GM12878 (cell line): ENCODE measurements at regions not wholly inside any gene's neighbourhood (a gene's known extent, or its start where the extent isn't known, plus 50 kb on each side); places are given as distances from the start of the nearest gene placed in this dataset.

Experiments
- ATAC-seq: fragments of 200-7000 bp; cut with Tn5 transposase; 3 replicates; pipeline ENCODE4 v1.9.1; 2020; ENCODE audit warnings: mild to moderate bottlenecking, moderate library complexity
- BruUV-seq: library from RNA; stranded (reverse); fragments of 400-500 nt; replicated peaks from 2 replicates; lab custom pipeline; 2021; lab: Mats Ljungman, UMichigan
- CTCF ChIA-PET: fragments of 300-600 bp; sonication (Branson Sonifier 250); formaldehyde crosslinking; extraction: SDS; loops from one replicate; lab custom pipeline; 2021; ENCODE audit warnings: inconsistent platforms; lab: Yijun Ruan, JAX
- POLR2A ChIA-PET: fragments of 350-600 bp; formaldehyde crosslinking; extraction: SDS; loops from one replicate; lab custom pipeline; 2021; ENCODE audit warnings: inconsistent platforms; lab: Charles Lee
- RAD21 ChIA-PET: fragments of 300-600 bp; sonication (Branson Sonifier 250); formaldehyde crosslinking; loops from one replicate; lab custom pipeline; 2023; ENCODE audit warnings: antibody characterized with exemption; ENCODE audit not compliant: unreplicated experiment; lab: Charles Lee
- SMC1A ChIA-PET: fragments of 300-600 bp; sonication (Branson Sonifier 250); formaldehyde crosslinking; loops from one replicate; lab custom pipeline; 2023; ENCODE audit not compliant: unreplicated experiment, uncharacterized antibody; lab: Charles Lee
- DNase-seq: peaks from one replicate; pipeline ENCODE4 v3.0.0-alpha.2; 2011; ENCODE audit warnings: low read depth, low spot score
- FAIRE-seq: peaks from 3 replicates; lab custom pipeline; 2011; peaks lifted over from hg19 to GRCh38; lab: Jason Lieb, UNC
- H2AFZ ChIP-seq: 2 replicates; pipeline ENCODE4 v1.6.0; 2011; ENCODE audit warnings: low read depth, low read length, control low read depth; ENCODE audit not compliant: control insufficient read depth
- H3K27ac ChIP-seq: 2 replicates; pipeline ENCODE4 v1.5.1; 2011; ENCODE audit warnings: control low read depth; ENCODE audit not compliant: control insufficient read depth, insufficient read depth
- H3K27me3 ChIP-seq, 2 experiments: replicated peaks in 1 of 2; 2 replicates each; pipeline versions ENCODE4 v1.6.0 to v1.6.1; 2011; ENCODE audit warnings: low read length in 1 of 2; ENCODE audit not compliant: control insufficient read depth in 2 of 2, insufficient read depth in 2 of 2
- H3K36me3 ChIP-seq, 2 experiments: 2 replicates each; pipeline ENCODE4 v1.5.1; 2011; ENCODE audit warnings: low read length in 1 of 2; ENCODE audit not compliant: control insufficient read depth in 2 of 2, insufficient read depth in 2 of 2
- H3K4me1 ChIP-seq: 2 replicates; pipeline ENCODE4 v1.6.1; 2011; ENCODE audit warnings: mild to moderate bottlenecking, low read length, moderate library complexity, mixed read lengths; ENCODE audit not compliant: control insufficient read depth, insufficient read depth
- H3K4me2 ChIP-seq: 2 replicates; pipeline ENCODE4 v1.6.0; 2011; ENCODE audit warnings: control low read depth; ENCODE audit not compliant: control insufficient read depth, insufficient read depth
- H3K4me3 ChIP-seq: fragments of 200-600 bp; sonication (generic); 2 replicates; pipeline ENCODE4 v1.5.1; 2016
- H3K79me2 ChIP-seq: 2 replicates; pipeline ENCODE4 v1.6.0; 2011; ENCODE audit warnings: low read length; ENCODE audit not compliant: control insufficient read depth, insufficient read depth
- H3K9ac ChIP-seq: 2 replicates; pipeline ENCODE4 v1.8.0; 2011; ENCODE audit warnings: low read length, control low read depth, mixed read lengths; ENCODE audit not compliant: control insufficient read depth, insufficient read depth
- H3K9me3 ChIP-seq: replicated peaks from 3 replicates; pipeline ENCODE4 v1.5.1; 2011; ENCODE audit warnings: mild to moderate bottlenecking, low read length; ENCODE audit not compliant: control insufficient read depth, insufficient read depth
- H4K20me1 ChIP-seq: 2 replicates; pipeline ENCODE4 v1.6.0; 2011; ENCODE audit not compliant: control insufficient read depth, insufficient read depth
- JUND ChIP-seq: IDR thresholded peaks from 2 replicates; pipeline ENCODE4 v1.6.1; 2012; ENCODE audit warnings: low read depth, mild to moderate bottlenecking, low read length, improper control_type of control experiment, moderate library complexity
- MYB ChIP-seq: fragments of 150-350 bp; IDR thresholded peaks from 2 replicates; pipeline ENCODE4 v1.6.1; 2014; ENCODE audit warnings: mild to moderate bottlenecking, low read depth, low read length, borderline replicate concordance
- SIX5 ChIP-seq: IDR thresholded peaks from 2 replicates; pipeline ENCODE4 v1.6.1; 2011; ENCODE audit warnings: mild to moderate bottlenecking, low read depth, low read length, moderate library complexity; ENCODE audit not compliant: severe bottlenecking
- SREBF2 ChIP-seq: IDR thresholded peaks from 2 replicates; pipeline ENCODE4 v1.6.1; 2012; ENCODE audit warnings: mild to moderate bottlenecking, low read length
- STAT1 ChIP-seq: fragments of 450-650 bp; conservative IDR thresholded peaks from 2 replicates; pipeline ENCODE4 v1.6.1; 2014; ENCODE audit warnings: antibody characterized with exemption, mild to moderate bottlenecking
- TBL1XR1 ChIP-seq: IDR thresholded peaks from 2 replicates; pipeline ENCODE4 v1.6.1; 2012; ENCODE audit warnings: low read depth, low read length, improper control_type of control experiment
- ZNF592 ChIP-seq: fragments of 450-650 bp; IDR thresholded peaks from 2 replicates; pipeline ENCODE4 v1.6.1; 2017; ENCODE audit warnings: mild to moderate bottlenecking, moderate library complexity
- ZZZ3 ChIP-seq: IDR thresholded peaks from 2 replicates; pipeline ENCODE4 v1.6.1; 2011; ENCODE audit warnings: low read depth; ENCODE audit not compliant: control insufficient read depth, insufficient read length
- WGBS: methylation state at CpG from one replicate; pipeline ENCODE4 v1.1.6; 2016; ENCODE audit warnings: low lambda C conversion rate; ENCODE audit not compliant: insufficient replicate concordance, insufficient coverage; ENCODE audit errors: missing lambda C conversion rate; 5-methylcytosine and 5-hydroxymethylcytosine counted together
- in situ Hi-C: fragments of 300-500 bp; cut with MboI; formaldehyde crosslinking; loops from 9 replicates; pipeline ENCODE4 v1.14.3; 2018; ENCODE audit warnings: mixed read lengths
- intact Hi-C: fragments of 100-400 bp; cut with micrococcal nuclease; formaldehyde crosslinking; loops from one replicate; pipeline ENCODE4 v1.14.2; 2022; ENCODE audit not compliant: unreplicated experiment
- TF ChIP-seq, protein P1 (sequence below): fragments of 450-650 bp; IDR thresholded peaks from 2 replicates; pipeline ENCODE4 v1.6.1; 2017; ENCODE audit warnings: mild to moderate bottlenecking, moderate library complexity

- no peak for TF ChIP-seq ZNF592
- TF ChIP-seq SIX5: no peak
- TF ChIP-seq ZZZ3: no peak
- TF ChIP-seq, all 136 proteins: peak for 0
These were observed 467.7 kb upstream of the SALL3 start (continued) for GRCh38 chr18:78511666-78512601.

DNA sequence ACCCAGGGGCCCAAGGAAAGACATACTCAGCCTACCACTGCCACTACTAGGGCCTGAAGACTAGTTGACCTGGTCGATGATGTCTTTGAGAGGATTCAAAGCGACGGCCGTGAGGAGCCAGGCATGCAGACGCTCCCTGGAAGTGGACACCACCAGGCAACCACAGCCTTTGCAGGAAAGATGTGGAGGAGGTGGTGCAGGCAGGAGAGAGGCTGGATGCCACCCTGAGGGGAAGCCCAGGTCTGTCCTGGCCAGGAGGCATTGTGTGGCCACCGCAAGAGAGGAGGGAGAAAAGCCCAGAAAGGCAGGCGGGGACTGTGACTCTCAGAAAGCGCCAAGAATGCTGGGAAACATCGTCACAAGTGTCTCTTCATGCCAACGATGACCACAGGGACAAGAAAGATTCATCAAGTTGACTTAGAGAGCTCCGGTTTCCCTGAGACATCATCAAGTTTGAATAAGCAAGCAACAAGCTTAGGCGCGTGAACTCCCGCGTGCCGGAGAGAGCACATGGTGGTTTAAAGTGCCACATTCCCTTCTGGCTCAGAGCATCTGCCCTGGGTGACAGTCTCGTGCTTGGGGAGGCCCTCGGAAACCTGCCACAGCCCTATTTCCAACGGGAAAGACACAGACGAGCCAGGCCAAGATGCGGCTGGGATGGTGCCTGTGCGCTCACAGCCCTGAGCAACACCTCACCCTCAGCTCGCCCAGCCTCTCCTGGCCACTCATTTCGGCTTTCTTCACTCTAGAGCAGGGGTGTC is 464.5 kb upstream of the SALL3 start:
- intact Hi-C loops: loop anchor here (10.0 kb wide), 1 partner anchor 60 kb away; no protein-coding TSS in a partner anchor
- no peak overlapping the region for H2AFZ ChIP-seq
- no peak for TF ChIP-seq JUND
- TF ChIP-seq, protein P1, sequence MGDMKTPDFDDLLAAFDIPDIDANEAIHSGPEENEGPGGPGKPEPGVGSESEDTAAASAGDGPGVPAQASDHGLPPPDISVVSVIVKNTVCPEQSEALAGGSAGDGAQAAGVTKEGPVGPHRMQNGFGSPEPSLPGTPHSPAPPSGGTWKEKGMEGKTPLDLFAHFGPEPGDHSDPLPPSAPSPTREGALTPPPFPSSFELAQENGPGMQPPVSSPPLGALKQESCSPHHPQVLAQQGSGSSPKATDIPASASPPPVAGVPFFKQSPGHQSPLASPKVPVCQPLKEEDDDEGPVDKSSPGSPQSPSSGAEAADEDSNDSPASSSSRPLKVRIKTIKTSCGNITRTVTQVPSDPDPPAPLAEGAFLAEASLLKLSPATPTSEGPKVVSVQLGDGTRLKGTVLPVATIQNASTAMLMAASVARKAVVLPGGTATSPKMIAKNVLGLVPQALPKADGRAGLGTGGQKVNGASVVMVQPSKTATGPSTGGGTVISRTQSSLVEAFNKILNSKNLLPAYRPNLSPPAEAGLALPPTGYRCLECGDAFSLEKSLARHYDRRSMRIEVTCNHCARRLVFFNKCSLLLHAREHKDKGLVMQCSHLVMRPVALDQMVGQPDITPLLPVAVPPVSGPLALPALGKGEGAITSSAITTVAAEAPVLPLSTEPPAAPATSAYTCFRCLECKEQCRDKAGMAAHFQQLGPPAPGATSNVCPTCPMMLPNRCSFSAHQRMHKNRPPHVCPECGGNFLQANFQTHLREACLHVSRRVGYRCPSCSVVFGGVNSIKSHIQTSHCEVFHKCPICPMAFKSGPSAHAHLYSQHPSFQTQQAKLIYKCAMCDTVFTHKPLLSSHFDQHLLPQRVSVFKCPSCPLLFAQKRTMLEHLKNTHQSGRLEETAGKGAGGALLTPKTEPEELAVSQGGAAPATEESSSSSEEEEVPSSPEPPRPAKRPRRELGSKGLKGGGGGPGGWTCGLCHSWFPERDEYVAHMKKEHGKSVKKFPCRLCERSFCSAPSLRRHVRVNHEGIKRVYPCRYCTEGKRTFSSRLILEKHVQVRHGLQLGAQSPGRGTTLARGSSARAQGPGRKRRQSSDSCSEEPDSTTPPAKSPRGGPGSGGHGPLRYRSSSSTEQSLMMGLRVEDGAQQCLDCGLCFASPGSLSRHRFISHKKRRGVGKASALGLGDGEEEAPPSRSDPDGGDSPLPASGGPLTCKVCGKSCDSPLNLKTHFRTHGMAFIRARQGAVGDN: no peak
- TF ChIP-seq SREBF2: no peak
- TF ChIP-seq MYB: no peak
- no peak for TF ChIP-seq TBL1XR1
- no peak for TF ChIP-seq STAT1
- TF ChIP-seq, all 136 proteins: peak for 0

More for the DNA sequence above, 464.5 kb upstream of the SALL3 start:
- ChIA-PET RAD21 (no interaction called here), CTCF (no interaction called here), SMC1A (interaction anchor here (0.6 kb wide), 1 partner anchor 382 kb away, joined by 3 read pairs; no protein-coding TSS in a partner anchor), POLR2A (no interaction called here)
- FAIRE-seq (no peak), ATAC-seq (no peak), DNase-seq (no peak)
- H3K27me3 ChIP-seq: no peaks in the 10 kb centered on the region
- no peak overlapping the region for H3K9ac ChIP-seq
- no peak overlapping the region for H3K4me3 ChIP-seq
- H3K79me2 ChIP-seq: no peaks in the 10 kb centered on the region
- no TSS peak for BruUV-seq
- no peaks in the 10 kb centered on the region; the same call in 2 of the 3 replicates for H3K9me3 ChIP-seq
- no peak overlapping the region for H3K4me2 ChIP-seq
- WGBS: 44% methylated on average over 24 of the region's 24 CpGs
- no peak overlapping the region for H3K27ac ChIP-seq
- in situ Hi-C loops: no loop called here
- H3K4me1 ChIP-seq: no peaks in the 10 kb centered on the region
- no peaks in the 10 kb centered on the region for H3K36me3 ChIP-seq
- no peaks in the 10 kb centered on the region for H4K20me1 ChIP-seq
